ENCODE measurements at regions not wholly inside any gene's neighbourhood (a gene's known extent, or its start where the extent isn't known, plus 50 kb on each side); places are given as distances from the start of the nearest gene placed in this dataset.

DNA sequence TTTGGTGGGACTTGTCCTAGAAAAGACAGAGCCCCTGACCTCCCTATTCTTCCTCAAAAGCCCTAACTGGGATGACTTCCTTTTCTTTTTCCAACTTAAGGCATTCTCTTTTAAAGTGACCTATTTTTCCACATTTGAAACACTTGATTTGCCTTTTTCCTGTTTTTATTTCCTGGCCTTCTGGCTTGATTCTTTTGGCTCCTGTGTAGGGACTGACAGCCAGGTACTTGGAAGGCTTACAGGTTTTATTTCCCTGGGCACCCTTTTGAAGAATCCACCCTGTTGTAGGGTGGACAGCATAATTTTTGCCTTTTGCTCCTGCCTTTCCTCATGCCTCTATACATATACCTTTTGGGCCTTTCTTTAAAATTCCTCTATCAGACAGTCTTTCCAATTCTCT is 271.0 kb upstream of the AMELY start:
- DNase-seq (ENCODE audit: low read depth) = no peak

DNA sequence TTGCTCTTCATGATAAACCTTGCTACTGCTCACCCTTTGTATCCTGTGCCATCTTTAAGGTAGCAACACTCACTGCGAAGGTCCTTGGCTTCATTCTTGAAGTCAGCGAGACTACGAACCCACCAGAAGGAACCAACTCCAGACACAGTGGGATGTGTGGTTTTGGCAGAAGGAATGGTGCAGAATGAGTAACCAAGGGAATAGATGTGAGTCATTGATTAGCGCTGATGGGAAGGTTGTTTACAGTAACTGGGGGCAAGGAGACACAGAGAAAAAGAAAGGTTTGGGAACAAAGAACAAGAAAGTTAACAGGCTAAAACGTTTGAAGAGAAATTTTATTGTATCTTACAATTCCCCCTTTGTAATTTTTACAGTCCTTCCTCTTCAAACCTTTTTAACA is 266.1 kb upstream of the AMELY start:
- peak; percentile 59 for DNase-seq (ENCODE audit: low read depth)

DNA sequence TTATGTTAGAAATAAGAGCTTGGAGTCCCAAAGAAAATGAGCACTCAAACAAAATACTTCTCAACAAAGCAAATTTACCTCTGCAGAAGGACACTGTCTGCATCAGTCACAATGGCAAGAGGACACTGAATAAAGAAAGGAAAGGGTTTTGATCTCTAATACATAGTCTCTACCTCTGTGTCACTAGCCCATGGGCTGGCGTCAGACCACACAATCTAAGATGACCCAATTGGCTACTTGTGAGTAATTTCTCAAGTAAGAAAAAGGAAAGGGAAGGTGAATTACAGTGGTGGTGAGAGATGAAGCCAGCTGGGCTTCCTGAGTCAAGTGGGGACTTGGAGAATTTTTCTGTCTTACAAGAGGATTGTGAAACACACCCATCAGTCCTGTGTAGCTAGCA is 257.9 kb upstream of the AMELY start:
- DNase-seq (ENCODE audit: low read depth) = no peak

DNA sequence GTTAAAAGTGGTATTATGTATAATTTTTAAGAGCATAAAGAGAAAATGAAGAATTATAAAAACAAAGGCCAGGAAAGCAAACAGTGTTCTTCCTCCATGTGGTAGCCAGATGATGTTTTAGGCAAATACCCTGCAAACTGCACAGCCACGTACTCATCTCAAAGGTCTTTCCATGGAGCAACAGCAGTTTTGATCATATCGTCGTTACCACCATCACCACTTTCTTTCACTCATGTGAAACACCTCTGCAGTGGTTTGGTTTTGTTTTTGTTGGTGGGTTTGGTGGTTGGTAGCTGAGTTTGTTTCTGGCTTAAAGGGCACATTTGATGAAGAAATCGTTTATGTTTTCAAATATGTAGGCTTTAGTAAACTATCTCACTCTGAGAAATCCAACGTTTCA is 229.9 kb upstream of the AMELY start:
- DNase-seq (ENCODE audit: low read depth) = no peak
